CD14-positive monocyte (primary cell): ENCODE measurements at regions not wholly inside any gene's neighbourhood (a gene's known extent, or its start where the extent isn't known, plus 50 kb on each side); places are given as distances from the start of the nearest gene placed in this dataset.
"Not testable (repeated sequence)": the region's sequence is repeated elsewhere in the genome, so short reads cannot be mapped to it uniquely, and the experiment has no call there.

ENCODE experiments used
- DNase-seq, 3 donors: peaks; one replicate each; pipeline ENCODE4 v3.0.0-alpha.2; 2011 to 2022
- H2AFZ ChIP-seq: 2 replicates; pipeline ENCODE4 v1.6.0; 2012; ENCODE audit warnings: mild to moderate bottlenecking, low read depth, low read length, inconsistent platforms; ENCODE audit not compliant: insufficient read depth, poor library complexity, severe bottlenecking
- H3K27ac ChIP-seq, 2 donors: 1 replicate in 1 of 2; 2 replicates in 1 of 2; pipeline ENCODE4 v1.5.1; 2012 to 2013; ENCODE audit warnings: low read length in 2 of 2, control low read depth in 1 of 2, inconsistent platforms in 1 of 2, low read depth in 1 of 2, mild to moderate bottlenecking in 1 of 2
- H3K27me3 ChIP-seq, 2 donors: one replicate each; pipeline versions ENCODE4 v1.6.0 to v1.6.1; 2011 to 2013; ENCODE audit warnings: low read length in 2 of 2; ENCODE audit not compliant: control insufficient read depth in 2 of 2, insufficient read depth in 2 of 2
- H3K36me3 ChIP-seq, 2 donors: replicated peaks in 1 of 2; 1 replicate in 1 of 2; 2 replicates in 1 of 2; pipeline versions ENCODE4 v1.5.1 to v1.6.1; 2012 to 2013; ENCODE audit warnings: low read length in 2 of 2, control low read depth in 1 of 2, inconsistent platforms in 1 of 2, mild to moderate bottlenecking in 1 of 2; ENCODE audit not compliant: insufficient read depth in 2 of 2, control insufficient read depth in 1 of 2
- H3K4me1 ChIP-seq, 2 donors: 1 replicate in 1 of 2; 2 replicates in 1 of 2; pipeline versions ENCODE4 v1.5.1 to v1.6.1; 2012 to 2013; ENCODE audit warnings: low read length in 2 of 2, control low read depth in 1 of 2, inconsistent platforms in 1 of 2, mild to moderate bottlenecking in 1 of 2, moderate library complexity in 1 of 2; ENCODE audit not compliant: insufficient read depth in 2 of 2, control insufficient read depth in 1 of 2
- H3K4me2 ChIP-seq: replicated peaks from 2 replicates; pipeline ENCODE3; 2012; ENCODE audit warnings: low read length, moderate library complexity, mild to moderate bottlenecking; ENCODE audit not compliant: poor library complexity, severe bottlenecking; ENCODE audit errors: extremely low read depth
- H3K4me3 ChIP-seq, 3 experiments: fragments of 200-600 bp in 1 of 3; sonication (generic) in 1 of 3; replicated peaks in 1 of 3; 1 replicate in 2 of 3; 2 replicates in 1 of 3; pipeline ENCODE4 v1.5.1; 2011 to 2013; ENCODE audit warnings: low read length in 3 of 3, mild to moderate bottlenecking in 3 of 3, control low read depth in 2 of 3, low read depth in 2 of 3, inconsistent platforms in 1 of 3, moderate library complexity in 1 of 3
- H3K79me2 ChIP-seq: 2 replicates; pipeline ENCODE4 v1.6.0; 2012; ENCODE audit warnings: mild to moderate bottlenecking, control low read depth, inconsistent platforms, low read length, moderate library complexity; ENCODE audit not compliant: insufficient read depth
- H3K9ac ChIP-seq: 2 replicates; pipeline ENCODE4 v1.6.0; 2017; ENCODE audit warnings: low read length, mild to moderate bottlenecking; ENCODE audit not compliant: insufficient read depth, poor library complexity, severe bottlenecking
- H3K9me3 ChIP-seq, 2 donors: replicated peaks in 1 of 2; 1 replicate in 1 of 2; 2 replicates in 1 of 2; pipeline versions ENCODE4 v1.5.1 to v1.6.1; 2012 to 2013; ENCODE audit warnings: low read length in 2 of 2, control low read depth in 1 of 2; ENCODE audit not compliant: control insufficient read depth in 1 of 2, insufficient read depth in 1 of 2
- H4K20me1 ChIP-seq: 2 replicates; pipeline ENCODE4 v1.6.0; 2012; ENCODE audit warnings: mild to moderate bottlenecking, low read length, control low read depth, moderate library complexity; ENCODE audit not compliant: insufficient read depth
- H3K27ac Mint-ChIP-seq, 7 donors: one replicate each; pipeline ENCODE4 v1.8.0; 2020; ENCODE audit warnings: mild to moderate bottlenecking in 7 of 7, mixed read lengths in 7 of 7, moderate library complexity in 6 of 7, inconsistent platforms in 2 of 7
- H3K27me3 Mint-ChIP-seq, 3 donors: one replicate each; pipeline ENCODE4 v1.8.0; 2021 to 2022; ENCODE audit warnings: low read depth in 3 of 3, mild to moderate bottlenecking in 3 of 3, mixed read lengths in 3 of 3, moderate library complexity in 3 of 3, inconsistent platforms in 1 of 3
- H3K36me3 Mint-ChIP-seq, 2 donors: one replicate each; pipeline ENCODE4 v1.8.0; 2020; ENCODE audit warnings: mixed read lengths in 2 of 2, inconsistent platforms in 1 of 2, mild to moderate bottlenecking in 1 of 2
- H3K4me1 Mint-ChIP-seq: one replicate; pipeline ENCODE4 v1.8.0; 2020; ENCODE audit warnings: mild to moderate bottlenecking, mixed read lengths
- H3K4me3 Mint-ChIP-seq, 2 donors: one replicate each; pipeline ENCODE4 v1.8.0; 2020; ENCODE audit warnings: mild to moderate bottlenecking in 2 of 2, mixed read lengths in 2 of 2, moderate library complexity in 1 of 2
- H3K9me3 Mint-ChIP-seq, 7 donors: one replicate each; pipeline ENCODE4 v1.8.0; 2020 to 2022; ENCODE audit warnings: mixed read lengths in 7 of 7, mild to moderate bottlenecking in 6 of 7, moderate library complexity in 6 of 7, inconsistent platforms in 2 of 7
- CTCF ChIP-seq: fragments of 200-600 bp; IDR thresholded peaks from one replicate; pipeline ENCODE4 v1.8.0; 2022; ENCODE audit warnings: antibody characterized with exemption, mild to moderate bottlenecking
- WGBS: methylation state at CpG from one replicate; pipeline ENCODE4 v1.1.5; 2013; ENCODE audit warnings: missing lambda C conversion rate; ENCODE audit not compliant: insufficient coverage; 5-methylcytosine and 5-hydroxymethylcytosine counted together
- intact Hi-C, 2 donors: fragments of 100-400 bp; cut with micrococcal nuclease; formaldehyde crosslinking; loops; one replicate each; pipeline versions ENCODE4 v1.15.0 to v1.15.1; 2023

- no CpG with 5 or more reads among the region's 3 CpGs for WGBS
- Histone ChIP-seq H3K9ac (no peak overlapping the region), H3K9me3 (no peaks in the 10 kb centered on the region), H3K4me3 (no peak overlapping the region), H4K20me1 (no peaks in the 10 kb centered on the region), H3K79me2 (no peaks in the 10 kb centered on the region), H3K27me3 (no peaks in the 10 kb centered on the region), H2AFZ (no peak overlapping the region), H3K4me2 (no peak overlapping the region), H3K36me3 (no peaks in the 10 kb centered on the region), H3K27ac (no peak overlapping the region), H3K4me1 (no peaks in the 10 kb centered on the region)
- DNase-seq: no peak
- no peak overlapping the region for H3K27ac Mint-ChIP-seq
- TF ChIP-seq CTCF: no peak
- no peaks in the 10 kb centered on the region for H3K27me3 Mint-ChIP-seq
- H3K4me3 Mint-ChIP-seq: no peak overlapping the region
- no peaks in the 10 kb centered on the region for H3K4me1 Mint-ChIP-seq
- H3K36me3 Mint-ChIP-seq: no peaks in the 10 kb centered on the region
- peaks cover 0 to 3% (median under 1%) of the 10 kb centered on the region in 7 donors for H3K9me3 Mint-ChIP-seq
- intact Hi-C loops: no loop called here
Observed at GRCh38 chr5:67844924-67845323, 370.6 kb upstream of the PIK3R1 start.

- Histone ChIP-seq H3K27ac (no peak overlapping the region), H3K9me3 (no peaks in the 10 kb centered on the region), H3K4me3 (no peak overlapping the region), H3K9ac (no peak overlapping the region), H2AFZ (no peak overlapping the region), H3K4me1 (no peaks in the 10 kb centered on the region), H3K4me2 (no peak overlapping the region), H3K36me3 (no peaks in the 10 kb centered on the region), H4K20me1 (no peaks in the 10 kb centered on the region), H3K27me3 (no peaks in the 10 kb centered on the region), H3K79me2 (no peaks in the 10 kb centered on the region)
- WGBS: 88% methylated on average over 1 of the region's 3 CpGs
- Mint-ChIP-seq H3K27ac (no peak overlapping the region), H3K9me3 (peaks cover 0 to 3% (median 0%) of the 10 kb centered on the region in 7 donors), H3K36me3 (no peaks in the 10 kb centered on the region), H3K4me1 (no peaks in the 10 kb centered on the region), H3K4me3 (no peak overlapping the region), H3K27me3 (no peaks in the 10 kb centered on the region)
- intact Hi-C loops: no loop called here
- no peak for TF ChIP-seq CTCF
- no peak for DNase-seq
Observed at GRCh38 chr5:67842806-67843205, 372.8 kb upstream of the PIK3R1 start.

- H3K9me3 ChIP-seq, H3K27me3 ChIP-seq, H2AFZ ChIP-seq, H3K9ac ChIP-seq, H3K36me3 Mint-ChIP-seq, intact Hi-C loops, H3K27ac Mint-ChIP-seq, H3K4me3 ChIP-seq, H3K4me2 ChIP-seq, H4K20me1 ChIP-seq, H3K4me1 Mint-ChIP-seq, H3K27ac ChIP-seq, H3K9me3 Mint-ChIP-seq, DNase-seq, H3K79me2 ChIP-seq, H3K36me3 ChIP-seq, H3K4me3 Mint-ChIP-seq, H3K4me1 ChIP-seq, H3K27me3 Mint-ChIP-seq: not testable (repeated sequence)
- WGBS: no CpG with 5 or more reads among the region's 3 CpGs
Observed at GRCh38 chr5:67837225-67837624, 378.3 kb upstream of the PIK3R1 start.

- DNase-seq, H3K27me3 Mint-ChIP-seq, H3K9ac ChIP-seq, H3K4me1 ChIP-seq, H3K4me3 Mint-ChIP-seq, H3K27me3 ChIP-seq, H3K36me3 ChIP-seq, H3K4me2 ChIP-seq, H3K9me3 Mint-ChIP-seq, H3K79me2 ChIP-seq, H3K27ac Mint-ChIP-seq, H3K36me3 Mint-ChIP-seq, H2AFZ ChIP-seq, H4K20me1 ChIP-seq, H3K4me1 Mint-ChIP-seq, H3K9me3 ChIP-seq, intact Hi-C loops, H3K27ac ChIP-seq, H3K4me3 ChIP-seq: not testable (repeated sequence)
- no CpG with 5 or more reads among the region's 1 CpG for WGBS
Observed at GRCh38 chr5:67836496-67836895, 379.1 kb upstream of the PIK3R1 start.
